Upper lobe of left lung (tissue), 6 donors: ENCODE measurements at regions not wholly inside any gene's neighbourhood (a gene's known extent, or its start where the extent isn't known, plus 50 kb on each side); places are given as distances from the start of the nearest gene placed in this dataset.

ENCODE experiments used
- ATAC-seq, 2 donors: fragments of 200-7000 bp; cut with Tn5 transposase; one replicate each; pipeline ENCODE4 v1.9.1; 2022; ENCODE audit warnings: mild to moderate bottlenecking in 2 of 2, moderate library complexity in 2 of 2; ENCODE audit not compliant: low FRiP score in 2 of 2
- DNase-seq, 2 donors: peaks; one replicate each; pipeline ENCODE4 v3.0.0-alpha.2; 2019 to 2020
- H3K27ac ChIP-seq, 4 donors: fragments of 200-600 bp; sonication (generic); one replicate each; pipeline ENCODE4 v1.5.1; 2016 to 2019
- H3K27me3 ChIP-seq, 4 donors: fragments of 200-600 bp; sonication (generic); one replicate each; pipeline ENCODE4 v1.5.1; 2017 to 2019
- H3K36me3 ChIP-seq, 4 donors: fragments of 200-600 bp; sonication (generic); one replicate each; pipeline ENCODE4 v1.5.1; 2016 to 2019
- H3K4me1 ChIP-seq, 4 donors: fragments of 200-600 bp; sonication (generic); one replicate each; pipeline ENCODE4 v1.5.1; 2018 to 2019
- H3K4me3 ChIP-seq, 4 donors: fragments of 200-600 bp; sonication (generic); one replicate each; pipeline ENCODE4 v1.5.1; 2017 to 2019; ENCODE audit warnings: mild to moderate bottlenecking in 2 of 4, moderate library complexity in 1 of 4
- H3K9me3 ChIP-seq, 4 donors: fragments of 200-600 bp; sonication (generic); one replicate each; pipeline ENCODE4 v1.5.1; 2018 to 2019
- CTCF ChIP-seq, 6 experiments: fragments of 450-650 bp in 4 of 6; fragments of 200-600 bp in 2 of 6; sonication (generic) in 2 of 6; IDR thresholded peaks; one replicate each; pipeline ENCODE4 v1.5.1; 2016 to 2019; ENCODE audit warnings: antibody characterized with exemption in 6 of 6
- EP300 ChIP-seq, 4 donors: sonication (generic); formaldehyde crosslinking; IDR thresholded peaks; one replicate each; pipeline ENCODE4 v1.5.1; 2017; ENCODE audit warnings: antibody characterized with exemption in 4 of 4, control low read depth in 2 of 4
- POLR2A ChIP-seq, 4 donors: fragments of 450-650 bp; IDR thresholded peaks; one replicate each; pipeline ENCODE4 v1.5.1; 2016 to 2017; ENCODE audit warnings: antibody characterized with exemption in 4 of 4, mild to moderate bottlenecking in 2 of 4
- POLR2AphosphoS5 ChIP-seq, 2 donors: sonication (generic); formaldehyde crosslinking; IDR thresholded peaks; one replicate each; pipeline ENCODE4 v1.5.1; 2017; ENCODE audit warnings: antibody characterized with exemption in 2 of 2
- WGBS, 2 donors: methylation state at CpG; one replicate each; pipeline ENCODE4 v1.1.5; 2017 to 2018; 5-methylcytosine and 5-hydroxymethylcytosine counted together
- donor health status: DM: no; HTN: no; CAD: no; lungs with moderate emphysema.
- donor health status: DM: no; HTN: yes; CAD: no; lungs with severe emphysema.

DNA sequence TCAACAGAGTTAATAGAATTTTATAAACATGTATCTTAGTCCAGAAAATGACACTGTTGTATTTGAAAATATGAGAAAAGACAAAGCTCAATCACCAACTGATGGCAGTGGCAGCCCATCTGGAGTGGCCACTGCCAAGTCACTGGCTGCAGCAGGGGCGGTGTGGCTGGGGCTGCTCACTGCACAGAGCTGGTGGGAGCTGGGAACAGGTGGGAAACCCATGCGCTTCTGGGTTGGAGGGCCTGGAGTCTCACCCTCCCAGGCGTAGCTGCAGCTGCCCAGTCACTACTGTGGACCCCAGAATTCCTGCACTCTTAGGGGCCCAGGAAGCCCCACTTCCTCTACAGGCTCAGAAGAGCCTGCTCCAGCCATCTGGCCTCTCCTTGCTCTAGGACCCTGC is 251.8 kb upstream of the NDST4 start:
- ATAC-seq (peak; percentile 22 to 34), DNase-seq (peak in 1 of 2 donors; percentile 43)
- WGBS, 2 donors = 83 to 87% methylated on average over 3 of the region's 3 CpGs
- H3K27me3 ChIP-seq = no peaks in the 10 kb centered on the region
- H3K9me3 ChIP-seq = peaks cover 0 to 5% (median 0%) of the 10 kb centered on the region in 4 donors
- no peaks in the 10 kb centered on the region for H3K4me1 ChIP-seq
- H3K36me3 ChIP-seq = no peaks in the 10 kb centered on the region
- H3K4me3 ChIP-seq = no peak overlapping the region
- H3K27ac ChIP-seq = no peak overlapping the region
- TF ChIP-seq EP300 (IDR thresholded peaks at IDR 0.05) (no peak), POLR2A (IDR thresholded peaks at IDR 0.05) (no peak), CTCF (IDR thresholded peaks at IDR 0.05) (no peak), POLR2AphosphoS5 (IDR thresholded peaks at IDR 0.05) (no peak)

DNA sequence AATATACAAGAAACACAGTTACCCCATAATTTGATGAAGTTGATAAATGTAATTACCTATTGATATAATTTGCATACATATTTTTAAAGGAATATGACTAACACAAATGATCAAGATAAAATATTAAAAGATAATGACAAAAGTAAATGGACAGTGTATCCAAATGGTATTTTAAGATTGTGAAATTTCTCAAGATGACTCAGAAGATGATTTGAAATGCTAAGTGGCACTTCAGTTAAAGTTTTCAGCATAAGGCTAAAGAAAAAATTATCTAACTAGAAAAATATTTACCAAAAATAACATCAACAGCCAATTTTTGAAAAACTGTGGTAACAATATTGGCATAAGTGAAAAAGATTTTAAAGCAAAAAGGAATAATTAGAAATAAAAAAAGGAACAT is 248.4 kb upstream of the NDST4 start:
- DNase-seq = no peak
- H3K27me3 ChIP-seq = no peaks in the 10 kb centered on the region
- TF ChIP-seq POLR2AphosphoS5 (IDR thresholded peaks at IDR 0.05) = no peak
- TF ChIP-seq EP300 (IDR thresholded peaks at IDR 0.05) = no peak
- TF ChIP-seq CTCF (IDR thresholded peaks at IDR 0.05) = no peak
- no peak for TF ChIP-seq POLR2A (IDR thresholded peaks at IDR 0.05)
- H3K4me1 ChIP-seq = no peaks in the 10 kb centered on the region
- H3K9me3 ChIP-seq = peaks cover 0 to 5% (median 0%) of the 10 kb centered on the region in 4 donors
- no peaks in the 10 kb centered on the region for H3K36me3 ChIP-seq
- ATAC-seq = no peak
- no peak overlapping the region for H3K27ac ChIP-seq
- no peak overlapping the region for H3K4me3 ChIP-seq

DNA sequence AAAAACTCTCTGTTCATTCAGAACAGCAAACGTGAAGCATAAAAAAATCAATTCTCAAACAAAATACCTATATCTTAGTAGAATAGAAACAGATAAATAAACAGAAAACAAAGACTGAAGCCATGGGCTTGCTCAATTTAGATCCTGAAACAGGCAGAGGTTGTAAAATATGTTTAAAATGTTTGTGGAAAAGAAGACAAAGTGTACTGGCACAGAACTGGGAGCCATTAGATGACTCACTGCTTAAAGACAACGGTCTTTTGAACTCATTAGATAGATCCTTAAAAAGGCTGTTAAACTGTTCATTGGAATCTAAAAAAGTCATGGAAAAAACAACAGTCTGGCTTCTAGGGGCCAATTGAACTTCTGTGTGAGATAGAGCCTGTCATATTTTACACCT is 247.0 kb upstream of the NDST4 start:
- Histone ChIP-seq H3K4me1 (no peaks in the 10 kb centered on the region), H3K27me3 (no peaks in the 10 kb centered on the region), H3K27ac (no peak overlapping the region), H3K4me3 (no peak overlapping the region), H3K36me3 (no peaks in the 10 kb centered on the region), H3K9me3 (peaks cover 0 to 4% (median 0%) of the 10 kb centered on the region in 4 donors)
- TF ChIP-seq CTCF (IDR thresholded peaks at IDR 0.05) = no peak
- no peak for TF ChIP-seq EP300 (IDR thresholded peaks at IDR 0.05)
- no peak for TF ChIP-seq POLR2AphosphoS5 (IDR thresholded peaks at IDR 0.05)
- TF ChIP-seq POLR2A (IDR thresholded peaks at IDR 0.05) = no peak
- DNase-seq = no peak
- no peak for ATAC-seq
- 77 to 83% methylated on average over 2 of the region's 2 CpGs for WGBS, 2 donors

GRCh38 chr4:115357776-115358175 is 244.4 kb upstream of the NDST4 start:
- Histone ChIP-seq H3K4me3 (no peak overlapping the region), H3K27ac (no peak overlapping the region), H3K27me3 (no peaks in the 10 kb centered on the region), H3K36me3 (no peaks in the 10 kb centered on the region), H3K4me1 (no peaks in the 10 kb centered on the region), H3K9me3 (peaks cover 0 to 13% (median 6%) of the 10 kb centered on the region in 4 donors)
- DNase-seq (no peak), ATAC-seq (no peak)
- TF ChIP-seq CTCF (IDR thresholded peaks at IDR 0.05) (no peak), EP300 (IDR thresholded peaks at IDR 0.05) (no peak), POLR2AphosphoS5 (IDR thresholded peaks at IDR 0.05) (no peak), POLR2A (IDR thresholded peaks at IDR 0.05) (no peak)

- ATAC-seq (no peak), DNase-seq (no peak)
- no peaks in the 10 kb centered on the region for H3K27me3 ChIP-seq
- TF ChIP-seq POLR2A (IDR thresholded peaks at IDR 0.05) (no peak), EP300 (IDR thresholded peaks at IDR 0.05) (no peak), CTCF (IDR thresholded peaks at IDR 0.05) (no peak)
- H3K4me1 ChIP-seq = no peaks in the 10 kb centered on the region
- no peaks in the 10 kb centered on the region for H3K36me3 ChIP-seq
- WGBS, 2 donors = 83 to 90% methylated on average over 5 of the region's 5 CpGs
- H3K27ac ChIP-seq = no peak overlapping the region
- H3K4me3 ChIP-seq = no peak overlapping the region
- H3K9me3 ChIP-seq = peaks cover 0 to 16% (median 8%) of the 10 kb centered on the region in 4 donors
Measured at GRCh38 chr4:115356176-115356575, 242.8 kb upstream of the NDST4 start.
